ENCODE measurements at regions not wholly inside any gene's neighbourhood (a gene's known extent, or its start where the extent isn't known, plus 50 kb on each side); places are given as distances from the start of the nearest gene placed in this dataset.

GRCh38 chr3:177883957-177884356, 652.3 kb upstream of the KCNMB2 start:
- TF ChIP-seq CTCF (IDR thresholded peaks at IDR 0.05 in 4 of 5, conservative IDR thresholded peaks at IDR 0.05 in 1 of 5), result no peak
- TF ChIP-seq POLR2A (IDR thresholded peaks at IDR 0.05), result no peak
